Brain microvascular endothelial cell (primary cell): ENCODE measurements at regions not wholly inside any gene's neighbourhood (a gene's known extent, or its start where the extent isn't known, plus 50 kb on each side); places are given as distances from the start of the nearest gene placed in this dataset.
"Not testable (repeated sequence)": the region's sequence is repeated elsewhere in the genome, so short reads cannot be mapped to it uniquely, and the experiment has no call there.

Experiments used
- DNase-seq: peaks from one replicate; pipeline ENCODE4 v3.0.0-alpha.2; 2020
- H3K27ac ChIP-seq: fragments of 250-450 bp; sonication (Bioruptor Pico); 2 replicates; pipeline ENCODE4 v1.5.1; 2020; ENCODE audit warnings: mild to moderate bottlenecking, moderate library complexity
- H3K27me3 ChIP-seq: fragments of 250-450 bp; sonication (Bioruptor Pico); replicated peaks from 2 replicates; pipeline ENCODE4 v1.5.1; 2020; ENCODE audit warnings: mild to moderate bottlenecking
- H3K36me3 ChIP-seq: fragments of 250-450 bp; sonication (Bioruptor Pico); replicated peaks from 2 replicates; pipeline ENCODE4 v1.5.1; 2020; ENCODE audit warnings: mild to moderate bottlenecking
- H3K4me3 ChIP-seq: 2 replicates; pipeline ENCODE4 v1.5.1; 2011; ENCODE audit warnings: low read depth, mild to moderate bottlenecking, control low read depth, low read length, moderate library complexity
- in situ Hi-C: cut with HindIII; loops from 2 replicates; pipeline ENCODE4 v1.10.0; 2017; ENCODE audit warnings: low sequenced_read_pairs, low pct_ligation_motif_present
- TF ChIP-seq, protein P1 (sequence below): IDR thresholded peaks from 2 replicates; pipeline ENCODE4 v1.5.1; 2011; ENCODE audit warnings: low read depth, mild to moderate bottlenecking, moderate library complexity, low read length, control low read depth, inconsistent platforms; ENCODE audit errors: missing control alignments

DNA sequence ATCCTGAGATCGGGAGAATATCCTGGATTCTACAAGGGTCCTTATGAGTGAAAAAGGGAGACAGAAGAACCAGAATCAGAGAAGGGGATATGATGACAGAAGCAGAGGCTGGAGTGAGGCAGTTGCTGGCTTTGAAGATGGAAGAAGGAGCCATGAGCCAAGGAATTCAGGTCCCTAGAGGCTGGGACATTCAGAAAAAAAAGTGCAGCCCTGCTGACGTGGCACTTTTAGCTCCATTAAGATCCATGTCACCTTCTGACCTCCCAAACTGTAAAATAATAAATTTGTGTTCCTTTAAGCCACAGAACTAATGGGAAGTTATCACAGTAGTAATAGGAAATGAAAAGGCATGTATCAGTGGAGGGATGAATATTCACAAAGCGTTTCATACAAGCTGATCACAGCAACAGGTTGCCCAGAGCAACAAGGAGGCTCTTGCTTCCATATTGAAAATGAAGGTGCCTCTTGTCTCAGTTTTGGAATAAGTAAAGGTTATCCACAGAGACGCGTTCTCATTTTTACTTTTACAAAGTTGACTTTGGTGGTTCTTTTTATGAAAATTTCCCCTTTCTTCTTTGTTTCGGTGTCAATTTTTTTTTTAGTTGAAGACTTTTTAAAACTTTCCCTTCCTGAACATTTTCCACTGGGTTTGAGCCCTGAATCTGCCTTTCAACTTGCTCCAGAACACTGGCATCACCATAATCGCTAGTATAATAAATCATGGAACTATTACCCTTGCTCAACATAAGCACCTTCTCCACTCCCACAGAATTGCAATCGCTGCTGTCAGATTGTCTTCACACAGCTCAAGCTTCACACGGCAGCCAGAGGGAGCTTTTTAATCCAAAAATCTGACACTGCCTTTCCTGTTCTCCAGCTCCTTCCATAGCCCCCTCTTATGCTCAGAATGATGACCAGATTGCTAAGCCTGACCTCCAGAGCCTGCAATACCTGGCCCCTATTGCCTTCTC is 127.6 kb upstream of the RBPJ start:
- H3K4me3 ChIP-seq, result no peak overlapping the region
- no peak for DNase-seq
- no peaks in the 10 kb centered on the region for H3K27me3 ChIP-seq
- H3K36me3 ChIP-seq, result no peaks in the 10 kb centered on the region
- in situ Hi-C loops, result no loop called here
- TF ChIP-seq, protein P1, sequence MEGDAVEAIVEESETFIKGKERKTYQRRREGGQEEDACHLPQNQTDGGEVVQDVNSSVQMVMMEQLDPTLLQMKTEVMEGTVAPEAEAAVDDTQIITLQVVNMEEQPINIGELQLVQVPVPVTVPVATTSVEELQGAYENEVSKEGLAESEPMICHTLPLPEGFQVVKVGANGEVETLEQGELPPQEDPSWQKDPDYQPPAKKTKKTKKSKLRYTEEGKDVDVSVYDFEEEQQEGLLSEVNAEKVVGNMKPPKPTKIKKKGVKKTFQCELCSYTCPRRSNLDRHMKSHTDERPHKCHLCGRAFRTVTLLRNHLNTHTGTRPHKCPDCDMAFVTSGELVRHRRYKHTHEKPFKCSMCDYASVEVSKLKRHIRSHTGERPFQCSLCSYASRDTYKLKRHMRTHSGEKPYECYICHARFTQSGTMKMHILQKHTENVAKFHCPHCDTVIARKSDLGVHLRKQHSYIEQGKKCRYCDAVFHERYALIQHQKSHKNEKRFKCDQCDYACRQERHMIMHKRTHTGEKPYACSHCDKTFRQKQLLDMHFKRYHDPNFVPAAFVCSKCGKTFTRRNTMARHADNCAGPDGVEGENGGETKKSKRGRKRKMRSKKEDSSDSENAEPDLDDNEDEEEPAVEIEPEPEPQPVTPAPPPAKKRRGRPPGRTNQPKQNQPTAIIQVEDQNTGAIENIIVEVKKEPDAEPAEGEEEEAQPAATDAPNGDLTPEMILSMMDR, result peak; percentile 14
- no peak overlapping the region for H3K27ac ChIP-seq

GRCh38 chr4:26194764-26195163 is 126.0 kb upstream of the RBPJ start:
- no peaks in the 10 kb centered on the region for H3K27me3 ChIP-seq
- TF ChIP-seq, protein P1, result no peak
- in situ Hi-C loops, result no loop called here
- DNase-seq, result no peak
- no peak overlapping the region for H3K4me3 ChIP-seq
- H3K36me3 ChIP-seq, result no peaks in the 10 kb centered on the region
- no peak overlapping the region for H3K27ac ChIP-seq

DNA sequence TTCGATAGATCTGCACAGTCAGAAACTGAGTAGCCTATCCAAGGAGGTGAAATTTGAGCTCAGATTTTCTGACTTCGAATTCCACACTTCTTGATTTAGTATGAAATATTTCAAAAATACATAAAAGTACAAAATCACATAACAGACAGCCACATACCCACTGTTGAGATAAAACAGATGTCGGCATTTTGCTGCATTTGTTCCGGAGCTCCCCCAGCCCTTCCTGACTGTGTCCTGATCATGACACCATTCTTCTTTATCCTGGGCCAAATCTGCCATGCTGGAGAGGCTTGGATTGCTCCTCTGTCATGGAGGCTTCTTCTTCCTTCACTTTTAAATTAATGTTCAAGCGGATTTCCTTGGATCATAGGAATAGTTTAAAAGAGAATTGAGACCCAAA is 124.2 kb upstream of the RBPJ start:
- no peaks in the 10 kb centered on the region for H3K27me3 ChIP-seq
- H3K4me3 ChIP-seq, result no peak overlapping the region
- H3K36me3 ChIP-seq, result no peaks in the 10 kb centered on the region
- TF ChIP-seq, protein P1, result no peak
- no peak overlapping the region for H3K27ac ChIP-seq
- no peak for DNase-seq
- in situ Hi-C loops, result no loop called here

GRCh38 chr4:26197018-26197779 is 123.6 kb upstream of the RBPJ start:
- TF ChIP-seq, protein P1, result no peak
- in situ Hi-C loops, result no loop called here
- Histone ChIP-seq H3K36me3 (no peaks in the 10 kb centered on the region), H3K27me3 (no peaks in the 10 kb centered on the region), H3K27ac (no peak overlapping the region), H3K4me3 (no peak overlapping the region)
- DNase-seq, result peak; percentile 82

DNA sequence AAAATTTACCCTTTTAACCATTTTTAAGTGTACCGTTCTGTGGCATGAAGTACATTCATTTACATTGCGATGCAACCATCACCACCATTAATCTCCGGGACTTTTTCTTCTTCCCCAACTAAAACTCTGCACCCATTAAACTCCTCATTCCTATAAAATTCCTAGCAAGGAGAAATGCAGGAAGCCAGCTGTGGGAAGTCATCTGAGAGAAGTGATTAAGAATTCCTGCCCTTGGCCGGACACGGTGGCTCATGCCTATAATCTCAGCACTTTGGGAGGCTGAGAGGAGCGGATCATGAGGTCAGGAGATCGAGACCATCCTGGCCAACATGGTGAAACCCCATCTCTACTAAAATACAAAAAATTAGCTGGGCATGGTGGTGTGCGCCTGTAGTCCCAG is 121.9 kb upstream of the RBPJ start:
- in situ Hi-C loops, H3K27me3 ChIP-seq, H3K36me3 ChIP-seq, H3K27ac ChIP-seq, DNase-seq, H3K4me3 ChIP-seq: not testable (repeated sequence)

DNA sequence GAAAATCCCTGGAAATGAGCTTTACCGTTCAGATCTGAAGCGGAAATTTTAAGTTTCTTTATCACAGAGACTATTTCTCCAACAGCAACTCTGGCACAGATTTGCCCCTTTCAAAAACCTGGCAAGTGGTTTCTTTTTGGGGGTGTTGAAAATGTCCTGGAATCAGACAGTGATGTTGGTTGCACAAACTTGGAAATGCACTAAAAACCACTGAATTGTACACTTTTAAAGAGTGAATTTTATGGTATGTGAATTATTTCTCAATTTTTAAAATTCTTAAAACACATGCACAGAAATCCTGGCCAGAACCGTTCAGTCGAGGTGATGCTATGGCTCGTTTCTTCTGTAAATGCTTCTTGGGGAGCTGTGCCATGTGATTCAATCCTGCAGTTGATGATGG is 121.2 kb upstream of the RBPJ start:
- no peak overlapping the region for H3K27ac ChIP-seq
- TF ChIP-seq, protein P1, result no peak
- no peak overlapping the region for H3K4me3 ChIP-seq
- DNase-seq, result no peak
- no peaks in the 10 kb centered on the region for H3K27me3 ChIP-seq
- no peaks in the 10 kb centered on the region for H3K36me3 ChIP-seq
- in situ Hi-C loops, result no loop called here
